NCI-H1417 treated with DMSO at 0.1 percent for 48 hours (cell line): ENCODE measurements at regions not wholly inside any gene's neighbourhood (a gene's known extent, or its start where the extent isn't known, plus 50 kb on each side); places are given as distances from the start of the nearest gene placed in this dataset.
"Not testable (repeated sequence)": the region's sequence is repeated elsewhere in the genome, so short reads cannot be mapped to it uniquely, and the experiment has no call there.

Source experiments
- DNase-seq: peaks from one replicate; lab custom pipeline; 2025; lab: John Stamatoyannopoulos, UW

DNA sequence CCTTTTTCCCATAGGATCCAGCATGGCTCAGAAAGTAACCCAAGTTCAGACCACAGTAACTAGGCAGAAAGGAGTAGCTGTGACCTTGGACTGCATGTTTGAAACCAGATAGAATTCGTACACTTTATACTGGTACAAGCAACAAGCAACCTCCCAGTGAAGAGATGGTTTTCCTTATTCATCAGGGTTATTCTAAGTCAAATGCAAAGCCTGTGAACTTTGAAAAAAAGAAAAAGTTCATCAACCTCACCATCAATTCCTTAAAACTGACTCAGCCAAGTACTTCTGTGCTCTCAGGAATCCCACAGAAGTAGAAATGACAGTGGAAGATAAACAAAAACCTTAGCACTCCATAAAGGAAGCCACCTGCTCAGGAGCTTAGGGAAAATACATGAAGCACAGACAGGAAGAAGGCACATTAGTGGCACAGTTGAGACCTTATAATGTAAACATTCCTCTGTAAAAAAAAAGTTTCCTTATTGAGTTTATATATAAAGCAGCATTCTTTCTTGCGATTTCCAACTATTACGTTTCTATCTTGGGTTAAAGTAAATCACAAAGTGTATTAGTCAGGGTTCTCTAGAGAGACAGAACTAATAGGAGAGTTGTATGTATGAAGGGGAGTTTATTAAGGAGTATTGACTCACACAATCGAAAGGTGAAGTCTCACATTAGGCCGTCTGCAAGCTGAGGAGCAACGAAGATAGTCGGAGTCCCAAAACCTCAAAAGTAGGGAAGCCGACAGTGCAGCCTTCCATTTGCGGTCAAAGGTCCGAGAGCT lies 398.4 kb downstream of the DAD1 start:
- no peak for DNase-seq

DNA sequence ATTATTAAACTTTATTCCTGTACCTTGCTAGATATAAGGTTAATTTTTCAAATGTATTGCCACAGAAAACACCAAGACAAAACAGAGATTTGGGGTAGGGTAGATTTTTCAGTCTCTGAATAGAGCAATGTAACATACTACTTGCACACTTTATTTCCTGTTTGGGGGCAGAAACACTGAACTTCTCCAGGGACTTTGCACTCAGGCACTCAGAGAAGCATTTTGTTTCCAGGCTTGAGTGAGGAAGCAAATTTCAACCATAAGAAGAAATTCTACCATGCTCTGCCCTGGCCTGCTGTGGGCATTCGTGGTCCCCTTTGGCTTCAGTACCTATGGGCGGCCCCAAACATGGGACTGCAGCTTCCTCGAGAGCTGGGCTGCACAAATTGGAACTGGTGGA lies 399.1 kb downstream of the DAD1 start:
- no peak for DNase-seq

DNA sequence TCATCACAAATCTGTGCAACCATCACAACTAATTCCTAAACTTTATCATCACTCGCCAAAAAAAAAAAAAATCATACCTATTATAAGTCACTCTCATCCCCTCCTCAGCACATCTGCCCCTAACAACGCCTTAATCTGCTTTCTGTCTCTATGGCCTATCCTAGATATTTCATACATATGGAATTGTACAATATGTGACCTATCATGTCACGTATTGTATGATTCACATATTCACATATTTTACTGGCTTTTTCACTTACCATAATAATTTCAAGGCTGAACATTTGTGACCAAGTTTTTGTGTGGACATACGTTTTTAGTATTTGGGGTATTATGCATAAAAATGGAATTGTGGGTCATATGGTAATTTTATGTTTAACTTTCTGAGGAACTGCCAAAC lies 400.7 kb downstream of the DAD1 start:
- DNase-seq, result no peak

DNA sequence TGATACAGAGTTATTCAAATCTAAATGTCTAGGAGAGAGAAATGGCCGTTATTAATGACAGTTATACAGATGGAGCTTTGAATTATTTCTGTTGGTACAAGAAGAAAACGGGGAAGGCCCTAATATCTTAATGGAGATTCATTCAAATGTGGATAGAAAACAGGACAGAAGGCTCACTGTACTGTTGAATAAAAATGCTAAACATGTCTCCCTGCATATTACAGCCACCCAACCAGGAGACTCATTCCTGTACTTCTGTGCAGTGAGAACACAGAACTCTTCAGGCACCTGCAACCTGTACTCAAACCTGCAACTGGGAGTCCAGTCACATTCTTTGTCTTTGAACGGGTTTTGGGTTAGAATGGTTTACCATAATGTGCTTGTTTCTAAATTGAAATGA lies 403.2 kb downstream of the DAD1 start:
- no peak for DNase-seq

DNA sequence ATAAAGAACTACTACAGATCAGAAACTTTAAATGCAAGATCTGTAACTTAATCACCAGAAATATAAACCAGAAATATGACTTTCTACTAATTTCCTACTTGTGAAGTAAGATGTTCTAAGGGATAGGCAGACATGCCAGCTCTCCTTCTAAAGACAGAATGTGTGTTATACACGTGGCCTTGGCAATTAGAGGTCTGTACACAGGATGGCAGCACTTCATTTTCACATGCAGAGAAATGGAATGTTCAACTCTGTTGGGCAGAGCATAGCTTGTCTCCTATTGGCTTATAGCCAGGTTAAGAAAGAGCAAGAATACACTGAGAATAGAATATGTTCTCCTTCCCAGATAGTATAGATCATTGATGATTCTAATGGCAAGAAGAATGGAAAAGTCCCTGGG lies 403.8 kb downstream of the DAD1 start:
- DNase-seq, result no peak

DNA sequence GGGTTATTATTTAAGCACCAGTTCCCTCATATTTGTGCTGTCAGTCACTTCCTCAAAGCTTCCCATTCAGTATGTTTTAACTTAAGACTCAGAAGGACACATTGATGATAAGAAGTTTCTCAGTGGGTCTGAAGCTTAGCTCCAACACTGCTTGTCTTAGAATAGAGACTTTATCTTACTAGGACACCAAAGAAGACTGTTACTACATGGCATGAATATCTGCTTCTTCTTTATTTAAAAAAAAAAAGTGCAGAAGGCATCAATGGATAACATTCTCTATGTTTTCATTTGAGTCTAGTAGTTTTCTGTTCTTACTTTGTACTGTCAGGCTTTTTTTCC lies 404.2 kb downstream of the DAD1 start:
- no peak for DNase-seq

DNA sequence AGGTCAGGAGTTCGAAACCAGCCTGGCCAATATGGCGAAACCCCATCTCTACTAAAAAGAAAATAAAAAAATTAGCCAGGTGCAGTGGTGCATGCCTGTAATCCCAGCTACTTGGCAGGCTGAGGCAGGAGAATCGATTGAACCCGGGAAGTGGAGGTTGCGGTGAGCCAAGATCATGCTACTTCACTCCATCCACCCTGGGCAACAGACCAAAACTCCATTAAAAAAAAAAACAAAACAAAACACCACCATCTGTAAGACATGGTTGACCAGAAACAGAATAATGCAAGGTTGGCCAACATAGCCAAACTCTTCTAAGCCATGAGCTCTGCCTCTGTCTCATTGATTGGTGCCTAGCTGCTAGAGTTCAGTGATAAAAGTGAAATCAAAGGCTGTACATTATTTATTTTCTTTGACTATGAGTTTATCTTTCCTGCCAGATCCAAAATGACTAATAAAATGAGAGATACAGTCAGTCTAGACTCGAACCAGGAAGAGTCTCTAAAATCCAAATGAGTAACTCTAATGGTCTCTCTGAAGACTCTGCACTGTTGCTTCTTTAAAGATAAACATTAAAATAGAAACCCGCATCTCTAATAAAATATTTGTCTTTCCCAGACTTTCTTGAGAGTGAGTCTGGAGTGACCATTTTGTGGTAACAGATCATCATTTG lies 404.7 kb downstream of the DAD1 start:
- no peak for DNase-seq

DNA sequence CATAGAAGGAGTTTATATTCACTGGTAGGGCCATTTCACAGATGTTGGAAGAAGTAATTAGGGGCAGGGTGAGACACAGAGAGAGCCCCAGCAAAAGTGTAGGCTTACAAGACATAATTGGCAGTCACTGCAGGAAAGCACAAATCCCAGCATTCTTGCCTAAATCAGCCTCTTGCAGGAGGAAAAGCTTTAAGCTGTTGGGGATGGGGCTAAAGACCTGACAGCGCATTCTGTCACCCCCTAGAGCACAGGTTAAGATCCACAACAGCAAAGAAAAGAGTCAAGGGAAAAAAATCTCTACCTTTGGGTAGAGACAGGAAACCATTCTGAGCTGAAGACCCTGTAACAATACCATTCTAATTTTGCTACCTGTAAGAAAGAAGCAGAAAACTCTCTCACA lies 409.0 kb downstream of the DAD1 start:
- no peak for DNase-seq

DNA sequence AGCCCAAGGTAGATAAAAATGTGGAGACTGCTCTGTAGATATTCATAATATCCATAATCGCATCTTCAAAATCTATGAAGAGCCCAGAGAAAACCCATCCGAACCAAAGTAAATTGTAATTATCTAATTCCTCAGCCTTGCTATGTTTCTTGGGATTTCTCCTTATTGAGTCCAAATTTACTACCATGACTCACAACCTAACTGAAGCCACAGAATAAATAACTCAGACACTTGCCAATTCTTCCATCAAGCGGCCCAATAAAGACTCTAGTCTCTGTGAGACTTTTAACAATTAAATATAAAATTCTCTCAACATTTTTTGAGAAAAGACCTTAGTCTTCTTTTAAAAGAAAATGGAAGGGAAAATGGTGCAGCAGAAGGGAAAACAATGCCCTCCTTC lies 409.8 kb downstream of the DAD1 start:
- no peak for DNase-seq

DNA sequence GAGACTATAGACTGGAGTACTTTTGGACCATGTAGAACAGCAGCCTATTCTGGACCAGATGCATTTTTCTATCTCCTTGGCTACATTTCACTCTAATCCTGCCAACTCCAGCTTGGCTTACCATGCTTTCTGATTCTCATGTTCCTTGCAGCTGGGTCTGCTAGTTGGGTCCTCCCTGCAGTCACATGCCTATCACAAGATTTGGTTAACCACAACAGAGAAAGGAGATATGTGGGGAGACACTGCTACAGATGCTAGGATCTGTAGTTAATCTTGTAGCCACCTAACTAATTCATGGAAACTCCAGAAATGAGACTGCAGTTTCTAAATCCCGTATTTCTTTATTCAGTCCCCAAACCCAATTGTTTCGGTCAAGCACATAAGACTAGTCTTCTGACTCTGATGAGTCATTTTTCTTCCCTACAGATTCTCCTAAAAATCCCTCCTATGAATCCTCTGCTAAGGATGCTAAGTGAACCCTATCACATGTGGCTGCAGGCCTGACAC lies 410.6 kb downstream of the DAD1 start:
- DNase-seq, result no peak

DNA sequence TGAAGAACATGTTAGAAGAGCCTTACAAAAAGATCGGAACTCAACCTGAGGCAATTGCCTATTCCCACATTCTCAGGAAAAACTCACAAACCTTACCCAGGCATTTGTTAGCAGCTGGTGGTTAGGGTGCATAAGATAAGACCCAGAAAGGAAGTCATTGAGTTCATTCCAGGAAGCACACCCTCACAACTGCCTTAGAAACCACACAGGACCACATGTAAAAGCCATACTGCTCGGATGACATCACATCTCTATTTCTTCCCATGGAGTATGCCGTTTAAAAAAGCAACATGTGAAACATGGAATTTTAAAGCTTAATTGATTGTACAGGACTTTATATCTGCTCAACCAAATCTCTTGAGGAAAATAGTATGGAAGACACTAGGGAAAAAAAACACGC lies 411.2 kb downstream of the DAD1 start:
- DNase-seq, result no peak

DNA sequence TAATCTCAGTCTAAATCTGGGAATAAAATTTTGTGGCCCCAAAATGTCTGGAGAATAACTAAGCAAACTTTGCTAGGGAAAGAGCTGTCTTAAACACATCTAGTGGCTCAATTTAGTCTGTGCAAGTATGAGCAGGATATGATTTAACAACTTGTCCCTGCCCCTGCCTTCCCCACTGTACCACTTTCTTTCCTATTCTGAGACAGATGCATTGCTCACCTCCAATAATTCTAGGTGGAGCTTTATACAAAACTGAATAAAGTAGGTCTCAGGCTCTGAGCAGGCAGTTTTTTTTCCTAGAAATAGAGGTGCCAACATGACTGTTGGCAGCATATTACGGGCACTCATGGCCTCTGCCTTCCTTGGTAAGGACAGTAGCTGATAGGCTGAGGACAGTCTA lies 412.1 kb downstream of the DAD1 start:
- no peak for DNase-seq

DNA sequence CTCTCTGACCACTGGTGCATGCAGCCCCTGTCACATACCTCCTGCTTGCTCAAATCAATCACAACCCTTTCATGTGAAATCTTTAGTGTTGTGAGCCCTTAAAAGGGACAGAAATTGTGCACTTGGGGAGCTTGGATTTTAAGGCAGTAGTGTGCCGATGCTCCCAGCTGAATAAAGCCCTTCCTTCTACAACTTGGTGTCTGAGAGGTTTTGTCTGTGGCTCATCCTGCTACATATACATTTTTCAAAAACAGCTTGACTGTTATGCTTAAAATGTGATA lies 413.8 kb downstream of the DAD1 start:
- not testable (repeated sequence) for DNase-seq

DNA sequence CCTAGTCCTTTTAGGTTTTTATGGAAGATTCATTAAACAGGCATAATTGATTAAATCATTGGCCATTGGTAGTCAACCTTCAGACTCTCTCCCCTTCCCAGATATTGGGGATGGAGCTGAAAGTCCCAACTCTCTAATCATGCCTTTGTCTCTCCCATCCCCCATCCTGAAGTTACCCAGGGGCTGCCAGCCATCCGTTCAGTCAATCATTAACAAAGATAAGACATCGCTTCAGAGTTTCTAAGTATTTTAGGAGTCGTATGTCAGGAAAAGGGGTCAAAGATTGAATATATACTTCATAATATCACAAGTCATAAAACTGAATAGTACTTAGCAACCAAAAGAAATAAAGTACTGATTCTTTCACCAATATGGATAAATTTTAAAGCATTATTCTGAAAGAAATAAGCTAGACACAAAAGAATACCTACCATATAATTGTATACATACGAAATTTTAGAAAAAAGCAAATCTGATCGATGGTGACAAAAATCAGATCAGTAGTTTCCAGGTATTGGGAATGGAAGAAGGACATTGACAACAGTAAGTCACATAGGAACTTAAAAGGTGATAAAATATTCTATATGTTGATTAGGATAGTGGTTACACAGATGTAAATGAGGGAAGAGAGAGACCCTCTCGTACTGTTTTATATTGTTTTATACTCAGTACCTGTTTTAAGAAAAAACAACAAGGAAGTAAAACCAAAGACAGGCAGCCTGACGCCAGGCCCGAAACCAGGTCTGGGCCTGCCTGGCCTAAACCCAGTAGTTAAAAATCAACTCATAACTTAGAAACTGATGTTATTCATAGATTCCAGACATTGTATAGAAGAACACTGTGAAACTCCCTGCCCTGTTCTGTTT lies 414.4 kb downstream of the DAD1 start:
- DNase-seq, result no peak

DNA sequence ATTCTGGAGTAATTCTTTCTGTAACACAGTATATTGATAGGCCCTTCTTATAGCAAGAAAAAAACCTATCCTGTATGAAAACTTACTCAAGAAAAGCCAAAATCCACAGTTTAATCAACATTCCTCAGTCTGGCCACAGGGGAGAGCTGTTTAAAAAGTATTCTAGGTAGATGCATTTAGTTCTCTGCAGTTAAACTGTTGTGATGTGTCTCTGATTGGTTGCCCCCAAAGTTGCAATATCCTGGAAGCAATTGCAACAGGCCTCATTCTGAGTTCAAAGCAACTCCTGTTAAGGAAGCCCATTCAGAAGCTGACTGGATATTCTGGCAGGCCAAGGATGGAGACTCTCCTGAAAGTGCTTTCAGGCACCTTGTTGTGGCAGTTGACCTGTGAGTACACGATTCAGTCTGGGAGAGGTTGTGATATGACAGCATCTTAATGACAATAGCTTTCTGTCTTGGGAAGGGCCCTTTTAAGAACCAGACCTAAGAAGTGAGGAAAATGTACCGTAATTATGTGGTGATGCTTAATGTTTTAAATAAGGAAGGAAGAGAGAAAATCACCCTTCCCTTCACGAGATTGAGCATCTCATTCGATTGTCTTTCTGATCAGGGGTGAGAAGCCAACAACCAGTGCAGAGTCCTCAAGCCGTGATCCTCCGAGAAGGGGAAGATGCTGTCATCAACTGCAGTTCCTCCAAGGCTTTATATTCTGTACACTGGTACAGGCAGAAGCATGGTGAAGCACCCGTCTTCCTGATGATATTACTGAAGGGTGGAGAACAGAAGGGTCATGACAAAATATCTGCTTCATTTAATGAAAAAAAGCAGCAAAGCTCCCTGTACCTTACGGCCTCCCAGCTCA lies 420.7 kb downstream of the DAD1 start:
- no peak for DNase-seq

DNA sequence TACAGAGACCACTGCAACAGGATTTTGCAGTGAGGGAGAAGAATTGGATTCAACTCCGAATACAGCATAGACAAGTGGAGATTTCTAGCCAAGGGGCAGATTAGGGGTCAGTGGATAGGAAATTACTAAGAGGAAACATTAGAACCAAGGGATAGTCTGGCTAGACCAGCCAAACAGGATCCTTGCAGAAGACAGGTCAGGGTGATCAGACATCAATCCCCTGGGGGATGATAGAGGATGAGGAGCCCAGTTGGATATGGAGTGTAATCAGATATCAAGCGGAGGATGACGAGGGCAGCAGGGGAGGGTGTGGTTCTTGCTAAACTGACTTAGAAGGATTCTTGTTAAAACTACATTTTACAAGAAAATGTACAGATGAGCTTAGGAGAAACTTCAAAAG lies 424.4 kb downstream of the DAD1 start:
- DNase-seq, result no peak

DNA sequence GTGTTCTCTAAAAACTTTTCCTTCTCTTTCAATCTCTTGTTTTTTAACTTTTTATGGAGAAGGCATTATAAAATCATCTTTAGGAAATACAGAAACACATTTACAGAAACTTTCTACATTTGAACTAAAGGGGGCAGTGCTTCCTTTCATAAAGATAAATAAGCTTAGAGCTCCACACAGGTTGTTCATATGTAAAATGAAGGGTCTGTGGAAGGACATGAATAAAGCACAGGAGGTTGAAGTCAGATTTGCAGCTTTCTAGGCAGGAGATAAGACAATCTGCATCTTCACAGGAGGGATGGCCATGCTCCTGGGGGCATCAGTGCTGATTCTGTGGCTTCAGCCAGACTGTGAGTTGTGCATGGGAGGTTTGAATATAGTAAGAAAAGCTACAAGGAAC lies 426.0 kb downstream of the DAD1 start:
- no peak for DNase-seq

DNA sequence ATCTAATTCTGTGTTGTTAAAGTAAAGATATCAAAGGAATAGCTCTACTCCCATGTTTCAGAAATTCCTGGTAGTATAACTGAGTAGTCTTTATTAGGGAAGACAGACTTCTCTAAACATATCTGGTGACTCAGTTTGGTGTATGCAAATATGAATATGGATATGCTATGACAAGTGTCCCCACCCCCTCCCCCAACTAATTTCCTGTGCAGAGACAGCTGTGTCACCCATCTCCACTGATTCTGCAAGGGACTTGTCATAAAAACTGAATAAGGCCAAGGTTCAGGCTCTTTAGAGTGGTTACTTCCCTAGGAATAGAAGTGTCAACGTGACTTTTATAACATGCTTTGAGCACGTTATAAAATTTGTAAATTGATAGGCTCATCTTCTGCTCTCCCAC lies 429.1 kb downstream of the DAD1 start:
- no peak for DNase-seq

DNA sequence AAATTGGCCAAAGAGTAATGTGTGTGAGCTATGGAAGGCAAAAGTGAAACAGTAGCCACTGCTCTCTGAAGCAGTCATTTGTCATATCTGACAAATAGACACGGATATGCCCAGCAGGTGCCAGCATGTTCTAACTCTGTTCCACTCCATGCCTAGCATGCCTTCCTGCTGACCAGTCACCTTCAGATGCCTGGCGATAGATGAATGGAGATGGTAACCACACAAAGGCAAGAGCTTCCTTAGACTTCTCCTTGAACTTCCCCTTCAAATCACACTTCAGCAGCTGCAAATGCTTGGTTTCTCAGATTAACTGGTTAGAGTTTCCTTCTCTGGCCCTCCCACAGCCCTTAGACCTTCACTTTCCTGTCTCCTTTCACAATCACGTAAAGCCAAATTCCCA lies 429.9 kb downstream of the DAD1 start:
- DNase-seq, result no peak

DNA sequence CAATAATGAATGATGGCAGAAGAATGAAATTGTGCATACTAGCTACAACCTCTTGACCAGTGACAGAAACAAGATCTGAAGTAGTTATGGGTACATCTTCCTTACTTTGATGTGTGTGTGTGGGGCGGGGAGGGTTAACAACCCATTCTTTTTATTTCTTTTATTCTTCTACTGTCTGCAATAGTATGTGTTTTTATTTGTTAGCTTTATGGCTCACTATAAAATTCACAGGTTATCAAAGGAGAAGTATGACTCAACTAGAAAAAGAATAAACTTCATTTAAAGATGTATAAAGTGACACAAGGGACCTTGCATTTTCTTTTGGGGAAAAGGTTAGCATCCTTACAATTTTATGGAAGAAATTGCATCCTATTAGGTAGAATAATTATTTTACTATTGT lies 430.5 kb downstream of the DAD1 start:
- DNase-seq, result no peak

DNA sequence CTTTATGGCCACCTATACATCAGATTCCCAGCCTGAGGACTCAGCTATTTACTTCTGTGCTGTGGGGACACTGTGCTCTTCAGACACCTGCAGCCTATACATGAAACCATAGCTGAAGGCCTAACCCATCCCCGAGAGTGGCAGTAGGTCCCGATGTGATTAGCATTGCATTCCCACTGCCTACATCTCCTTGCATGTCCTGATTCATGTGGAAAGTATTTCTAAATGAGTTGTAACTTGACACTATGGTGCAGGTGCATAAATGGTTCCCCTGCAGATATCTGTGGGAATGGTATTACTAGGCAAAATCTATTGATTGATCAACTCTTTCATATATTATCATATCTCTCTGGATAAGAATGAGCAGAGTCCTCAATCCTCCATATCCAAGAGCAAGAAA lies 433.5 kb downstream of the DAD1 start:
- no peak for DNase-seq

DNA sequence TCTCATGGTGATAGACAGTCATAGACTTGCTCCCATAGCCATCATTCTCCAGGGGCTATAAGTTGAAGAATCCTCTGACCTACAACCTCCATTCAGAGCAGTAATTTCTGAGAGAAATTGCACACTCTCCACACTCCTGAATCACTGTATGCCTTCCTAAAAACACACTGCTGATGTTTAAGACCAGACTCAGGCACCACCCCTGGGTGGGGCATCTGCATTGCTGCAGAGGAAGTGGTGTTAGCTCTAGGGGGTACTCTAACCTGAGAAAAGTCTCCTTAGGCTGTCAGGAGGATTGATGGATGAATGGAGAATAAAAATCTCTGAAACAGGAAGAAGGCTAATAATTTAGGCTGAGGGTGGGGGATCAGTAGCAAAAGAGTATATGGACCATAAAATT lies 436.1 kb downstream of the DAD1 start:
- no peak for DNase-seq
